ENCODE measurements at regions not wholly inside any gene's neighbourhood (a gene's known extent, or its start where the extent isn't known, plus 50 kb on each side); places are given as distances from the start of the nearest gene placed in this dataset.
A peak's percentile ranks its signal among the peaks of the same experiment; 100 is the strongest.

DNA sequence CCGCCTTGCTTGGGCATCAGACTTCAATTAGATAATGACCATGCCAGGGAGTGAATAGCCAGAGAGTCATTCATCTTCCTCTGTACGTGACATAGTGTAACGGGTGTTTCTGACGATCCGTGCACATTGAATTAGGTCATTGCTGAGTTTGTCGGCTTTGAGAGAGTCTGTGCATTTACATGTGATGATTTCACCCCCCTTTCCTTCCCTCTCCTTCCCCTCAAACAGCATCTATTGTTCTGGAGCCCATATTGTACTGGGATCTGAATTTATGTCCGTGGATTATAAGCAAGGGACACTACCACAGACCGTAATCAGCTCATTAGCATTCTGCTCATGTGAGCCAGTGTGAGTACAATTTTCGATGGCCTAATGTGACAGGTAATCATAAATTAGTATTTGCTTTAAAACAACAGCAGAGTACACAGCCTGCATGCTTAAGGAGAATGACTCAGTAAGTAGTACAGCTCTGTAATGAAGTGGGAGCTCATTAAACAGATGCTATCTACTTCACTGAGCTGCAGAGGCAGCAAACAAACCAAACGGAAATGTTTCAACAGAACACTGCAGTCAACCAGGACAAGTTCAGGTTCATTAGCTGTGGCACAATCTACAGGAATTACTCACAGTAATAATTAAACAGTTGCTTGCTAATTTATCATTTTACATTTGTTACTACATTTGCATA is 302.1 kb downstream of the CSNK1G3 start:
- DNase-seq (ENCODE audit: low read depth, low spot score) (peak; percentile 93), FAIRE-seq (peak; percentile 80)
- dilution Hi-C loops (cut with MboI; ENCODE audit: extremely low pct_ligation_motif_present, low sequenced_read_pairs), result no loop called here
- peak overlapping the region in 1 of 3 experiments; percentile 6 for H3K4me3 ChIP-seq (replicated peaks in 1 of 3; ENCODE audit: insufficient read depth in 1 of 3, low read depth in 1 of 3, low read length in 3 of 3)
- CTCF ChIA-PET, result interaction anchor here (0.7 to 1.4 kb wide), 4 partner anchors 10 to 95 kb away, joined by 3 to 4 read pairs (median 3); no protein-coding TSS in a partner anchor
- intact Hi-C loops (cut with micrococcal nuclease), result loop anchor here (1.0 to 10.0 kb wide), 7 partner anchors 67 to 931 kb away; partner anchors contain the start of gene ZNF608
- TF ChIP-seq JUN (IDR thresholded peaks at IDR 0.05; ENCODE audit: borderline replicate concordance, insufficient read depth, insufficient read length, low read depth), result peak; percentile 76
- peak; percentile 85 for TF ChIP-seq GATA2 (IDR thresholded peaks at IDR 0.05; ENCODE audit: insufficient read depth, insufficient read length, low read depth, low read length)
- peak; percentile 43 for TF ChIP-seq FOS (IDR thresholded peaks at IDR 0.05; ENCODE audit: borderline replicate concordance, insufficient read depth, low read length)
- TF ChIP-seq, protein P1, sequence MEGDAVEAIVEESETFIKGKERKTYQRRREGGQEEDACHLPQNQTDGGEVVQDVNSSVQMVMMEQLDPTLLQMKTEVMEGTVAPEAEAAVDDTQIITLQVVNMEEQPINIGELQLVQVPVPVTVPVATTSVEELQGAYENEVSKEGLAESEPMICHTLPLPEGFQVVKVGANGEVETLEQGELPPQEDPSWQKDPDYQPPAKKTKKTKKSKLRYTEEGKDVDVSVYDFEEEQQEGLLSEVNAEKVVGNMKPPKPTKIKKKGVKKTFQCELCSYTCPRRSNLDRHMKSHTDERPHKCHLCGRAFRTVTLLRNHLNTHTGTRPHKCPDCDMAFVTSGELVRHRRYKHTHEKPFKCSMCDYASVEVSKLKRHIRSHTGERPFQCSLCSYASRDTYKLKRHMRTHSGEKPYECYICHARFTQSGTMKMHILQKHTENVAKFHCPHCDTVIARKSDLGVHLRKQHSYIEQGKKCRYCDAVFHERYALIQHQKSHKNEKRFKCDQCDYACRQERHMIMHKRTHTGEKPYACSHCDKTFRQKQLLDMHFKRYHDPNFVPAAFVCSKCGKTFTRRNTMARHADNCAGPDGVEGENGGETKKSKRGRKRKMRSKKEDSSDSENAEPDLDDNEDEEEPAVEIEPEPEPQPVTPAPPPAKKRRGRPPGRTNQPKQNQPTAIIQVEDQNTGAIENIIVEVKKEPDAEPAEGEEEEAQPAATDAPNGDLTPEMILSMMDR (IDR thresholded peaks at IDR 0.05; ENCODE audit: extremely low read depth in 1 of 2, insufficient read depth in 1 of 2, low read depth in 1 of 2, low read length in 2 of 2), result no peak
- TF ChIP-seq, protein P2, sequence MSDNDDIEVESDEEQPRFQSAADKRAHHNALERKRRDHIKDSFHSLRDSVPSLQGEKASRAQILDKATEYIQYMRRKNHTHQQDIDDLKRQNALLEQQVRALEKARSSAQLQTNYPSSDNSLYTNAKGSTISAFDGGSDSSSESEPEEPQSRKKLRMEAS (IDR thresholded peaks at IDR 0.05; ENCODE audit: insufficient read depth, insufficient read length), result peak; percentile 16
- no peaks in the 10 kb centered on the region for H4K20me1 ChIP-seq (replicated peaks; ENCODE audit: control insufficient read depth, extremely low read depth, insufficient read depth, low read length)
- BruUV-seq (replicated peaks), result TSS peak; percentile 90
- H3K79me2 ChIP-seq (ENCODE audit: control insufficient read depth, insufficient read depth, low read length), result no peaks in the 10 kb centered on the region
- H3K9ac ChIP-seq (replicated peaks; ENCODE audit: extremely low read depth, insufficient read depth, low read length), result peak overlapping the region; percentile 26
- peak overlapping the region; percentile 25 for H2AFZ ChIP-seq (ENCODE audit: low read depth, low read length)
- H3K4me1 ChIP-seq (ENCODE audit: control insufficient read depth, extremely low read depth, insufficient read depth, low read length), result peaks cover 13% of the 10 kb centered on the region
- no peaks in the 10 kb centered on the region for H3K9me1 ChIP-seq (replicated peaks; ENCODE audit: control insufficient read depth, extremely low read depth, insufficient read depth, low read length)
- POLR2A ChIA-PET, result no interaction called here
- H3K36me3 ChIP-seq (ENCODE audit: control insufficient read depth in 2 of 2, extremely low read depth in 1 of 2, insufficient read depth in 2 of 2, low read length in 2 of 2), result no peaks in the 10 kb centered on the region
- H3K27me3 ChIP-seq (ENCODE audit: control insufficient read depth in 2 of 2, insufficient read depth in 2 of 2, low read length in 2 of 2), result no peaks in the 10 kb centered on the region
- no peaks in the 10 kb centered on the region for H3K9me3 ChIP-seq (replicated peaks; ENCODE audit: control insufficient read depth, insufficient read depth, low read length)
- H3K27ac ChIP-seq (ENCODE audit: insufficient read depth, low read depth, low read length), result peak overlapping the region; percentile 51
- peak overlapping the region; percentile 35 for H3K4me2 ChIP-seq (ENCODE audit: insufficient read depth, low read length)

Measured in endothelial cell of umbilical vein (primary cell).